GF-D8 (cell line): ENCODE measurements at regions not wholly inside any gene's neighbourhood (a gene's known extent, or its start where the extent isn't known, plus 50 kb on each side); places are given as distances from the start of the nearest gene placed in this dataset.

Experiments used
- DNase-seq: peaks from one replicate; lab custom pipeline; 2025; lab: John Stamatoyannopoulos, UW

GRCh38 chr6:165082636-165083035 is 226.8 kb downstream of the C6orf118 start:
- no peak for DNase-seq

- DNase-seq: no peak
Measured at GRCh38 chr6:165081944-165082532, 227.4 kb downstream of the C6orf118 start.

GRCh38 chr6:165077876-165078275 is 231.5 kb downstream of the C6orf118 start:
- DNase-seq: no peak

GRCh38 chr6:165071906-165072305 is 237.5 kb downstream of the C6orf118 start:
- no peak for DNase-seq

GRCh38 chr6:165060720-165061119 is 248.7 kb downstream of the C6orf118 start:
- DNase-seq: no peak

- DNase-seq: no peak
Measured at GRCh38 chr6:165059032-165059431, 250.4 kb downstream of the C6orf118 start.

GRCh38 chr6:165056292-165056691 is 253.1 kb downstream of the C6orf118 start:
- DNase-seq: no peak

- no peak for DNase-seq
Measured at GRCh38 chr6:165055231-165055630, 254.2 kb downstream of the C6orf118 start.

- DNase-seq: no peak
Measured at GRCh38 chr6:165052561-165053480, 256.6 kb downstream of the C6orf118 start.

GRCh38 chr6:165049362-165049761 is 260.0 kb downstream of the C6orf118 start:
- DNase-seq: no peak

GRCh38 chr6:165047952-165048351 is 261.5 kb downstream of the C6orf118 start:
- DNase-seq: no peak

- DNase-seq: no peak
Measured at GRCh38 chr6:165045631-165046030, 263.8 kb downstream of the C6orf118 start.

GRCh38 chr6:165042912-165043311 is 266.5 kb downstream of the C6orf118 start:
- no peak for DNase-seq

GRCh38 chr6:165040440-165040839 is 269.0 kb downstream of the C6orf118 start:
- DNase-seq: no peak

GRCh38 chr6:165034271-165034741 is 275.1 kb downstream of the C6orf118 start:
- DNase-seq: no peak

- no peak for DNase-seq
Measured at GRCh38 chr6:165031502-165031901, 277.9 kb downstream of the C6orf118 start.

GRCh38 chr6:165025040-165025439 is 284.4 kb downstream of the C6orf118 start:
- no peak for DNase-seq

- no peak for DNase-seq
Measured at GRCh38 chr6:165019681-165020080, 289.7 kb downstream of the C6orf118 start.

GRCh38 chr6:165015676-165016075 is 293.7 kb downstream of the C6orf118 start:
- DNase-seq: no peak

- DNase-seq: no peak
Measured at GRCh38 chr6:165013701-165014100, 295.7 kb downstream of the C6orf118 start.

GRCh38 chr6:165012183-165012582 is 297.2 kb downstream of the C6orf118 start:
- DNase-seq: no peak

GRCh38 chr6:165010556-165011535 is 298.6 kb downstream of the C6orf118 start:
- DNase-seq: no peak
